H1 (cell line): ENCODE measurements at regions not wholly inside any gene's neighbourhood (a gene's known extent, or its start where the extent isn't known, plus 50 kb on each side); places are given as distances from the start of the nearest gene placed in this dataset.

Experiments
- TF ChIP-seq, protein P1 (sequence below): fragments of 300-600 bp; sonication (generic); IDR thresholded peaks from 2 replicates; pipeline ENCODE4 v1.7.1; 2012; ENCODE audit warnings: low read length, moderate library complexity, mild to moderate bottlenecking, inconsistent platforms; ENCODE audit not compliant: insufficient replicate concordance

DNA sequence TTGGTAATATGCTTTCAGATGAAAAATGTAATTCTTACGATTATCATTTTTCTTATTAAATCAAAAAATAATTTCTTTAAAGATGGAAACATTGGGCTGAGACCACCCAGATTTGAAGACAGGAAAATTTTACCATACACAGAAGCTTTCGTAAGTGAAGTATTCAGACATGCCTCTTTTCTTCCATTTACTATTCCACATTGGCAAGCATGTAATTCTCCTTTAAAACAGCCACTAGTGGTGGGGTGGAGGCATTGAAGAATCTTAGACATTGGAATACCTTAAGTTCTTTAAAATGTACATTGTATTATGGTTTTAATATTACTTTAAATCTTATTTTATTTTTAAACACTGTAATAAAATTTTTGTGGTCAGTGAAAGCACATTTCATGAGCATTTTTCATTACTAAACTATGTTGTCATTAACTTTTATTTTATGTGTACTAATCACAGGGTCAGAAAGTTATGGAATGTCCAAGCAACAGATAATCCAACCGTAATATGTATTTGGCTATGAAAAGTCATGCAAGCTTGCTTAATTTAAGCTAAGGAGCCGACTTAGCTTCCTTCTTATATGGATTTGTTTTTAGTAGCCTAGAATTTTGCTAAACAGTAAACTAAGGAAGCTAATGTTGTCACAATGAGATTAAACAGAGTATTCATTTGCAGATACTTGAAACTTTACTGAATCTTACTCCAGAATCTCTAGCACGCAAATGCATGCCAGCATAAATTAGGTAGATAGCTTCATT is 97.4 kb upstream of the ALDH1A1 start (continued):
- TF ChIP-seq, protein P1, sequence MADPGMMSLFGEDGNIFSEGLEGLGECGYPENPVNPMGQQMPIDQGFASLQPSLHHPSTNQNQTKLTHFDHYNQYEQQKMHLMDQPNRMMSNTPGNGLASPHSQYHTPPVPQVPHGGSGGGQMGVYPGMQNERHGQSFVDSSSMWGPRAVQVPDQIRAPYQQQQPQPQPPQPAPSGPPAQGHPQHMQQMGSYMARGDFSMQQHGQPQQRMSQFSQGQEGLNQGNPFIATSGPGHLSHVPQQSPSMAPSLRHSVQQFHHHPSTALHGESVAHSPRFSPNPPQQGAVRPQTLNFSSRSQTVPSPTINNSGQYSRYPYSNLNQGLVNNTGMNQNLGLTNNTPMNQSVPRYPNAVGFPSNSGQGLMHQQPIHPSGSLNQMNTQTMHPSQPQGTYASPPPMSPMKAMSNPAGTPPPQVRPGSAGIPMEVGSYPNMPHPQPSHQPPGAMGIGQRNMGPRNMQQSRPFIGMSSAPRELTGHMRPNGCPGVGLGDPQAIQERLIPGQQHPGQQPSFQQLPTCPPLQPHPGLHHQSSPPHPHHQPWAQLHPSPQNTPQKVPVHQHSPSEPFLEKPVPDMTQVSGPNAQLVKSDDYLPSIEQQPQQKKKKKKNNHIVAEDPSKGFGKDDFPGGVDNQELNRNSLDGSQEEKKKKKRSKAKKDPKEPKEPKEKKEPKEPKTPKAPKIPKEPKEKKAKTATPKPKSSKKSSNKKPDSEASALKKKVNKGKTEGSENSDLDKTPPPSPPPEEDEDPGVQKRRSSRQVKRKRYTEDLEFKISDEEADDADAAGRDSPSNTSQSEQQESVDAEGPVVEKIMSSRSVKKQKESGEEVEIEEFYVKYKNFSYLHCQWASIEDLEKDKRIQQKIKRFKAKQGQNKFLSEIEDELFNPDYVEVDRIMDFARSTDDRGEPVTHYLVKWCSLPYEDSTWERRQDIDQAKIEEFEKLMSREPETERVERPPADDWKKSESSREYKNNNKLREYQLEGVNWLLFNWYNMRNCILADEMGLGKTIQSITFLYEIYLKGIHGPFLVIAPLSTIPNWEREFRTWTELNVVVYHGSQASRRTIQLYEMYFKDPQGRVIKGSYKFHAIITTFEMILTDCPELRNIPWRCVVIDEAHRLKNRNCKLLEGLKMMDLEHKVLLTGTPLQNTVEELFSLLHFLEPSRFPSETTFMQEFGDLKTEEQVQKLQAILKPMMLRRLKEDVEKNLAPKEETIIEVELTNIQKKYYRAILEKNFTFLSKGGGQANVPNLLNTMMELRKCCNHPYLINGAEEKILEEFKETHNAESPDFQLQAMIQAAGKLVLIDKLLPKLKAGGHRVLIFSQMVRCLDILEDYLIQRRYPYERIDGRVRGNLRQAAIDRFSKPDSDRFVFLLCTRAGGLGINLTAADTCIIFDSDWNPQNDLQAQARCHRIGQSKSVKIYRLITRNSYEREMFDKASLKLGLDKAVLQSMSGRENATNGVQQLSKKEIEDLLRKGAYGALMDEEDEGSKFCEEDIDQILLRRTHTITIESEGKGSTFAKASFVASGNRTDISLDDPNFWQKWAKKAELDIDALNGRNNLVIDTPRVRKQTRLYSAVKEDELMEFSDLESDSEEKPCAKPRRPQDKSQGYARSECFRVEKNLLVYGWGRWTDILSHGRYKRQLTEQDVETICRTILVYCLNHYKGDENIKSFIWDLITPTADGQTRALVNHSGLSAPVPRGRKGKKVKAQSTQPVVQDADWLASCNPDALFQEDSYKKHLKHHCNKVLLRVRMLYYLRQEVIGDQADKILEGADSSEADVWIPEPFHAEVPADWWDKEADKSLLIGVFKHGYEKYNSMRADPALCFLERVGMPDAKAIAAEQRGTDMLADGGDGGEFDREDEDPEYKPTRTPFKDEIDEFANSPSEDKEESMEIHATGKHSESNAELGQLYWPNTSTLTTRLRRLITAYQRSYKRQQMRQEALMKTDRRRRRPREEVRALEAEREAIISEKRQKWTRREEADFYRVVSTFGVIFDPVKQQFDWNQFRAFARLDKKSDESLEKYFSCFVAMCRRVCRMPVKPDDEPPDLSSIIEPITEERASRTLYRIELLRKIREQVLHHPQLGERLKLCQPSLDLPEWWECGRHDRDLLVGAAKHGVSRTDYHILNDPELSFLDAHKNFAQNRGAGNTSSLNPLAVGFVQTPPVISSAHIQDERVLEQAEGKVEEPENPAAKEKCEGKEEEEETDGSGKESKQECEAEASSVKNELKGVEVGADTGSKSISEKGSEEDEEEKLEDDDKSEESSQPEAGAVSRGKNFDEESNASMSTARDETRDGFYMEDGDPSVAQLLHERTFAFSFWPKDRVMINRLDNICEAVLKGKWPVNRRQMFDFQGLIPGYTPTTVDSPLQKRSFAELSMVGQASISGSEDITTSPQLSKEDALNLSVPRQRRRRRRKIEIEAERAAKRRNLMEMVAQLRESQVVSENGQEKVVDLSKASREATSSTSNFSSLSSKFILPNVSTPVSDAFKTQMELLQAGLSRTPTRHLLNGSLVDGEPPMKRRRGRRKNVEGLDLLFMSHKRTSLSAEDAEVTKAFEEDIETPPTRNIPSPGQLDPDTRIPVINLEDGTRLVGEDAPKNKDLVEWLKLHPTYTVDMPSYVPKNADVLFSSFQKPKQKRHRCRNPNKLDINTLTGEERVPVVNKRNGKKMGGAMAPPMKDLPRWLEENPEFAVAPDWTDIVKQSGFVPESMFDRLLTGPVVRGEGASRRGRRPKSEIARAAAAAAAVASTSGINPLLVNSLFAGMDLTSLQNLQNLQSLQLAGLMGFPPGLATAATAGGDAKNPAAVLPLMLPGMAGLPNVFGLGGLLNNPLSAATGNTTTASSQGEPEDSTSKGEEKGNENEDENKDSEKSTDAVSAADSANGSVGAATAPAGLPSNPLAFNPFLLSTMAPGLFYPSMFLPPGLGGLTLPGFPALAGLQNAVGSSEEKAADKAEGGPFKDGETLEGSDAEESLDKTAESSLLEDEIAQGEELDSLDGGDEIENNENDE, result peak; percentile 65
- TF ChIP-seq, all 59 proteins: peak for 1
